Hematopoietic multipotent progenitor cell treated with erythropoietin and hydrocortisone succinate and interleukin-3 and kit ligand, for 8 days (in vitro differentiated cells): ENCODE measurements at regions not wholly inside any gene's neighbourhood (a gene's known extent, or its start where the extent isn't known, plus 50 kb on each side); places are given as distances from the start of the nearest gene placed in this dataset.

Experiments
- DNase-seq: peaks from one replicate; pipeline ENCODE4 v3.0.0-alpha.2; 2015

GRCh38 chr16:80355335-80355734 lies 185.5 kb upstream of the DYNLRB2 start:
- DNase-seq: no peak

DNA sequence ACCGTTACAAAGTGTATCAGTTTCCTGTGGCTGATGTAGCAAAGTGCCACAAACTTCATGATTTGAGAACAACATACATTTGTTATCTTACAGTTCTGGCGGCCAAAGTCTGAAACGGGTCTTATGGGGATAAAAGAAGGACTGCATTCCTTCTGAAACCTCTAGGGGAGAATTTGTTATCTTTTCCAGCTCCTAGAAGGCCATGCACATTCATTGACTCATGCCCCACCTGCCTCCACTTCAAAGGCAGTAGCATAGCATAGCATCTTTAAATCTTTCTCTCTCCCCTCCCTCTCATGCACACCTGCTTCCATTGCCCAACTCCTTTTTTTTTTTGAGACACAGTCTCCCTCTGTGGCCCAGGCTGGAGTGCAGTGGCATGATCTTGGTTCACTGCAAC lies 190.7 kb upstream of the DYNLRB2 start:
- DNase-seq: no peak

DNA sequence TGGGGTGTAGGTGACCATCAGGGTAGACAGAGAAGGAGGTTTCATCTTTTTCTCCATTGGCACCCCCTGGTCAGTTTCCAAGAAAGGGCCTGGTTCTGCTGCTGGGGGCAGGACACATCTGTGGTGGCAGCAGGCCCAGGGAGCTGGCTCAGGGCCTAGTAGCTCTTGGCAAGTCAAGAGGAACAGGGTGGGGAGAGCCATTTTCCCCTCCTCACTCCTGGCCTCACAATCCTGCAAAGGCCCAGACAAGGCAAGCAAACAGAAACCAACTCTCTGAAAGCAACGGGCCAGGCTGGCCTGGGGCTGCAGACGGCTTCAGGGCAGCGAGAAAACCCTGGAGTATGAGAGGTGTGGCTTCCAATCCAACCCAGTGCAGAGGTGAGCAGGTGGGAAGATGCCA lies 192.9 kb upstream of the DYNLRB2 start:
- DNase-seq: no peak

DNA sequence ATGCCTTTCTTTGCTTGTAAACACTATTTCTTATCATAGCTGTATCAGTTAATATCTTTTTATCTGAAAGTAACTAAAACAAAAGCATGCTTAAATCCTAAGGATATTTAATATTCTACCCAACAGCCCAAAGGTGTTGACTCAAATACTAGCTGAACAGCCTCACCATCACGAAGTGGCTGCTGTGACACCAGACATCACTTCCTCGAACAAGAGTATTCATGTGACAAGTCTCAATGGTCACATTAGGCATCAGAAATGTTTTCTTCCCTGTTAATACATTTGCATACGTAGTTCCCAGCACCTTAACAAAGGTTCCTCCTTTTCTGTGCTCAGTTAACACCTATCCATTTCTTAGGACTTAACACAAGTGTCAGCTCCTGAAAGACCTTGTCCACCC lies 193.8 kb upstream of the DYNLRB2 start:
- no peak for DNase-seq

- DNase-seq: no peak
Observed at GRCh38 chr16:80346111-80346632, 194.6 kb upstream of the DYNLRB2 start.

DNA sequence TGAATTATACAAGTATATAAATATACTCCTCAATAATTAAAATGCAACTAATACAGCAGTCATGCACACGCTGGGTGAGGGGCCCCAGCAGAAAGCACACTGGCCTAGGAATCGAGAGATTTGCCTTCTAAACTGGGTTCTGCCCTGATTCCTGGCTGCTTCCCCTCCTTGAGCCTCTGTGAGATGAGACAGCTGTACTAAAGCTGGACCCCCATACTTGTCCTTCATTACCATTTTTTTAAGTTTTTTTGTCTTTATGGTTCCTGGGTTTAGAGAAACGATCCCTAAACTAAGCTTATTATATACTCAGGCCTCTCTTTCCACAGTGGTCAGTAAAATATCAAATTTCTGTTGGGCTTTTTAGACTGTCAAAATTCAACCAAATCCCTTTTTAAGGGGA lies 195.1 kb upstream of the DYNLRB2 start:
- DNase-seq: no peak

DNA sequence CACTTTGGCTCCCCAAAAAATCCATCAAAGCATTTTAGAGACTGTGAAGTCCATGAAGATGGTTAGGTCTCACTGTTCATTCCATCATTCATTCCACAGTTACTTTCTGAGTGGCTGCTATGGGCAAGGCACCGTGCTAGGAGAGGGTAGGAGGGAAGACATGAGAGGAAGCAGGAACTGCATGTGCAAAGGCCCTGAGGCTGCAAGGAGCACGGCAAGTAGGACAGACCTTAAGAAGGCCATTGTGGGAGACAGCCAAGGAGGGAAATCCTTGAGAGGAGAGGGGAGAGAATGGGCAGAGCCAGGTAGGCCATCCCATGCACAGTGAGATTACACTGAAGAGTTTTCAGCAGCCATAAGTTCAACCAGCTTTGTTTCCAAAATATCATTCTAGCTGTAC lies 196.2 kb upstream of the DYNLRB2 start:
- DNase-seq: no peak

DNA sequence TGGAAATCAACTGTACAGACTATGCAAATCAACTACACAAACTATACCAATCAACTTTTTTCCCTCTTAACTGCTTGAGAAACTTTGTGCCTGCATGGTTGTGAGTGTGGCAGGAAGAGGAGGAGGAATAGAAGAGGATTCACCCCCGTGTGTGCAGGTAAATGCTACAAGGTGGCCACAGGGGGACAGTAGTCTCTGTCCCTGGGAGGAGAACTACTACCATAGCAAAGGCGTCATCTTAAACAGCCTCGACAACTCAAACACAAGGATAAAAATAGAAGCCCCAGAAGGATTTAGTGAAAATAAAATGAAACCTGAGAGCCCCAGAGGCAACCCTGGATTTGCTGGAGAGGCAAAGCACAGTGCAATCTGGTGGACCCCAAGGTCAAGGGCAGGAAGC lies 199.5 kb upstream of the DYNLRB2 start:
- DNase-seq: no peak

DNA sequence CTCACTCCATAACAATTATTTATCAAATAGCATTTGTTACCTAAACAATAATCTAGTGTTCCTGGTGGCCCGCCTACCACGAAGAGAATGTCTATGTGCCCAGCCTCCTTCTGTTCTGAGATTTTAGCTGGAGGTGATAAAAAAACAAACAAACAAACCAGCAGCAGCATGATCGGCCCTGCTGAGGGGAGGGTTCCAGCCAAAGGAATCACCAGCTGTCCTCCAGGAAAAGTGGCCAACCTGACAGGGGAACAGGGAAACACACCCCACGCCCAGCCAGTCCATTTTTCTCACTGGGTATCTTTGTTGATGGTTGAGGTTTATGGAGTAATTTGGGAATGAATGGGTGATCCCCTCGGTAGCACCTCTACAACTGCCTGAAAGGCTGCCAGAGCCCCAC lies 203.0 kb upstream of the DYNLRB2 start:
- no peak for DNase-seq

GRCh38 chr16:80330803-80331202 lies 210.0 kb upstream of the DYNLRB2 start:
- DNase-seq: no peak

GRCh38 chr16:80330150-80330549 lies 210.6 kb upstream of the DYNLRB2 start:
- no peak for DNase-seq

- DNase-seq: no peak
Observed at GRCh38 chr16:80327740-80328139, 213.1 kb upstream of the DYNLRB2 start.

DNA sequence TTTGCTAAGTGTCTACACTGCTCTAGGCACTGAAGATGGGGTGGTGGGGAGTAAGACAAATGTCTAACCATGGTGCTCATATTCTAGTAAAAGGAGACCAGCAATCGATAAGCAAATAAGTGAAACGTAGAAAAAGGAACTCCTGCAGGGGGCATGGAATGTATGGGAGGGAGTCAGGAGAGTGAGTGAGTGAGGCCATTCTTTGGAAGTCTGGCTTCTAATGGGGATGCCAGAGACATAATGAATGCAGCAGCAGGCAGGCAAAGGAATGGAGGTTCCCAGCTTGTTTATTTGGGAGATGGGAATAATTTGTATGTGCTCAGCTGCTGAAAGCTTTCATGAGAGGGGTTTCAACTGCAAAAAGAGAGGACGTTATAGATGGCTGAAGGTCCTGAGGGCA lies 216.4 kb upstream of the DYNLRB2 start:
- no peak for DNase-seq

GRCh38 chr16:80323808-80324195 lies 217.0 kb upstream of the DYNLRB2 start:
- no peak for DNase-seq

DNA sequence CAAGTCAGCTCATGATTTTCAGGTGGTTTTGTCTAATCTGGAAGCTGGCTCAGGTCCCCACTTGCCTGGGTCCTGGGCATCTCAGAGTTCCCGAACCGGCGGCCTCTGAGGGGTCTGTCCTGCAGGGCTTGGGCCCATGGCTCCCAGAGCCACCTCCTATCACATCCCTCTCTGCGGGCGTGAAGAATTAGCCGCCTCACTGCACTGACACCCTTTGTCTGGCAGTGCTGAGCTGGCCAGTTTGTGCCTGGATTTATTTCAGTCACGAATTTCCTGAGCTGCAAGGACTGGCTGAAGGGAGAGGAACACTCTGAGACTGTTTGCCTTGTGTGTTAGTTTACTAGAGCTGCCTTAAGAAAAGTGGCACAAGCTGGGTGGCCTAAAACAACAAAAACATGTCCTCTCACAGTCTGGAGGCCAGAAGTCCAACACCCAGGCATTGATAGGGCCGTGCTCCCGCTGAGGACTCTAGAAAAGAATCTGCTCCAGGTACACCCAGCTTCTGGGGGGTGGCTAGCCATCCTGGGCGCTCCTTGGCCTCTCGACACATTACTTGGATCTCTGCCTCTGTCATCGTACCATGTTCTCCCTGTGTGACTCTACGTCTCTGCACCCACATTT lies 217.5 kb upstream of the DYNLRB2 start:
- DNase-seq: no peak

DNA sequence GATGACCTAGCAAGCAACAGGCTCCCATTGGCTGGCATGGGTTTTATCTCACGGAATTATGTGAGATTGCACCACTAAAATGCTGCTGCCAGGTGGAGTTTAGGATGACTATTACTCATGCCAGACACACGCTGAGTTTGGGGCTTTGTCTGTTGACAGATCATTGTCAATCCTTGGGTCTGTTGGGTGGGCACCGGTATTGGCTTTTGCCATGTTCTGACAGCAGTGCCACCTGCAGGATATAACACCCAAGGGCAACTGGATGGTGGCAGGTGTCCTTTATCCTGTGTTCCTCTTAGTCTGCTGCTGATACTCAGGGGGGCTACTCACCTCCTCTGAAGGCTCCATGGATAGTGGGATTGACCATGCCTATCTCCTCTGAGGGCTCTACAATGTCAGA lies 221.6 kb upstream of the DYNLRB2 start:
- no peak for DNase-seq

- DNase-seq: no peak
Observed at GRCh38 chr16:80318107-80318506, 222.7 kb upstream of the DYNLRB2 start.

- no peak for DNase-seq
Observed at GRCh38 chr16:80317599-80318037, 223.2 kb upstream of the DYNLRB2 start.

DNA sequence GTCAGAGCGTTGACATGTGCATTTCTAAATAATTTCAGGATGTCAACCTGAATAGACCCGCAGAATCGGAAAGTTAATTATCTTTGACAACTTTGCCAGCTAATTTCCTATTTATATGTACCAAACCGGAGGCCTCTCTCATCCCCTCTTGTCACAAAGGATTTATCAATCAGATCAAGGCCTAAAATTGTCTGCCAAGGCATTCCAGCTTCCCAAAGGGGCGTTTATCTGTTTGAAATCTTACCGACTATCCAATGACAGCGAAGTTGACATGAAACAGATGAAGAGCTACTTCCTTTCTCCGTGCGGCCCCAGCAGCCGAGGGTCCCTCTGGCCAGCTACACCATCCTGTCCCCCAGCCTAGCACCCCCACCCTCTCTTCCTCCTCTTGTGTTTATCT lies 223.7 kb upstream of the DYNLRB2 start:
- no peak for DNase-seq

GRCh38 chr16:80314042-80314441 lies 226.8 kb upstream of the DYNLRB2 start:
- no peak for DNase-seq

DNA sequence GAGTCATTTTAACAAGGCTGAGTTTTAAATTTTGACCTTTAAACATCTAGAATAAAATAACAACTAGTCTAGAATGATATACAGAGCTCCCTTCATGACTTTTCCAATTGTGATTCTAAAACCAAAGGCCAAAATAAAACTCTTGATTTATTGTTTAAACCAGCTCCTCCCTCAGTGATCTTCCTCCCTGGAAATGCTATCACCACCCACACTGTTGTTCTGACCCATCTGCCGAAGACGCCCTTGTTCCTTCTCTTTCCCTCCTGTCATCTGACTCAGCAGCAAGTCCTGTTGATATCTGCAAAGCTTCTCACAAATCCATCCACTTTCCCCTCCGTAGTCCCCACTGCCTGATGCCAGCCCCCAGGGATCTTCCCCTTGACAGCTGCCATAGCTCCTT lies 231.6 kb upstream of the DYNLRB2 start:
- no peak for DNase-seq

DNA sequence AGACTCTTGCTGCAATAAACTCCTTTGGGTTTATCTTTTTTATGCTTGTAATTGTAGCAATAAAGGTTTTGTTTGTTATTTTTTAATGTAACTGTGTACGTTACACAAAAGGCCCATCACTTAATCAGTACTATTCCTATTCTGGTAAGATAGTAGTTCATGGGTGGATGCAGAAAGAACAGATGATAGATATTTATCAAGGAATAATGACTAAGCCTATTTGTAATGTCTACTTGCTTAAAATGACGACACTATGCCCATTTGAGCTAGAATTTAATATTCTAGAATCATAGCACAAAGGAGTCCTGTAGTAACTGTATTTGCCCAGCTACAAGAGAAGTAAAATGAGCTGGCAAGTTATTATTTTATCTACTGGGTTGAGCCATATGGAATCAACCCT lies 235.4 kb upstream of the DYNLRB2 start:
- no peak for DNase-seq

- no peak for DNase-seq
Observed at GRCh38 chr16:80303691-80304090, 237.1 kb upstream of the DYNLRB2 start.

DNA sequence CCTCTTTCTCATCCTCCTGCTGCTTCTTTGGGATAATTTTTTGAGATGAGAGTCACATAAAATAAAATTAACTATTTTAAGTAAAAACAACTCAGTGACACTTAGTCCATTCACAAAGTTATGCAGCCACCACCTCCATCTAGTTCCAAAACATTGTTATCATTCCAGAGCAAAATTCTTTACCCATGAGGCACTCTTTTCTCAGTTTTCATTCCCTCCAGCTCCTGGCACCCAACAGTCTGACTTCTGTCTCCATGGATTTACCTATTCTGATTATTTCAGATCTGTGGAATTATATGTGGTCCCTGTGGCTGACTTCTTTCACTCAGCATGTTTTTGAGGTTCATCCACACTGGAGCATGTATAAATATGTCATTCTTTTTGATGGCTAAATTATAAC lies 239.9 kb upstream of the DYNLRB2 start:
- DNase-seq: no peak

DNA sequence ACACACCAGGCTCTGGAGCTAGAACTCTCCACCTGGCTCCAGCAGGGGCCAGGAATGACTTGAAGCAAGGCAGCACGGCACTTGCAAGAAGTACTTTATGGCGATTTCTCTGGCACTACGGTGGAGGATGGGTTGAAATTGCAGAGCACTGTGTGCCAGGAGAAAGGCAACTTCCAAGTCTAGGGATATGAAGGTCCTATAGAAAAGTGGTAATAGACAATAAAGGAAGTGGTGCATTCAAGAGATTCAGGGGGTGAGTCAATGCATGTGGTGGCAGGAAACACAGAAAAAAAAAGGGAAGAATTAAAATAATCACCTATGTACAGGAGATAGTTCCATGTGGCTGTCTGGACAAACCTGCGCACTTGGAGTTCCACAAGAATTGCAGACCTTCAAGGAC lies 240.3 kb upstream of the DYNLRB2 start:
- DNase-seq: no peak

DNA sequence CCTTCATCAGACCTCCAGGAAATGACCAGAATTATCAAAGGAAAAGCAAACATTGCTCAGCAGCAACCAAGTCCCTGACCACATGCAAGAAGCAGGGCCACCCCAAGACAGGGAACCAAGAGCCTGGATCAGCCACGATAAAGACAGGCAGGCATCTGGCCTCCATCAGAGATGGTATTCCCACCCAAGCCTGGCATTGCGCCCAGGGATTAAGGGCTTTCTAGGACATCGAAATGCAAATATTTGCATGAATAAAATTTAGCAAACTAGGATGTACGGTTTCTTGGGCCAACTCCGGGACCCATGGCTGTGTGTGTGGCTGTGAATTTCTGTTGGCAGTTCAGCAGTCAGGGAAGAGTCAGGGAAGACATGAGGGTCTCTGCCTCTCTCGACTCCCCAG lies 241.4 kb upstream of the DYNLRB2 start:
- no peak for DNase-seq
